DMS53 treated with DMSO at 0.1 percent for 48 hours (cell line): ENCODE measurements at regions not wholly inside any gene's neighbourhood (a gene's known extent, or its start where the extent isn't known, plus 50 kb on each side); places are given as distances from the start of the nearest gene placed in this dataset.

Experiments
- DNase-seq: peaks from one replicate; lab custom pipeline; 2025; ENCODE audit not compliant: unreplicated experiment; lab: John Stamatoyannopoulos, UW

GRCh38 chr9:89721176-89721700 is 116.4 kb downstream of the GADD45G start:
- no peak for DNase-seq

- no peak for DNase-seq
These were observed 117.2 kb downstream of the GADD45G start for GRCh38 chr9:89721971-89722530.

- no peak for DNase-seq
These were observed 117.9 kb downstream of the GADD45G start for GRCh38 chr9:89722712-89723111.

- DNase-seq: no peak
These were observed 118.8 kb downstream of the GADD45G start for GRCh38 chr9:89723469-89724100.

GRCh38 chr9:89724659-89725058 is 119.8 kb downstream of the GADD45G start:
- DNase-seq: no peak

GRCh38 chr9:89725271-89725670 is 120.5 kb downstream of the GADD45G start:
- no peak for DNase-seq

GRCh38 chr9:89729954-89730530 is 125.2 kb downstream of the GADD45G start:
- no peak for DNase-seq

GRCh38 chr9:89730715-89731114 is 125.9 kb downstream of the GADD45G start:
- DNase-seq: peak; percentile 95

- peak; percentile 35 for DNase-seq
These were observed 126.7 kb downstream of the GADD45G start for GRCh38 chr9:89731262-89732182.

GRCh38 chr9:89732295-89732938 is 127.6 kb downstream of the GADD45G start:
- peak; percentile 63 for DNase-seq

GRCh38 chr9:89732939-89733324 is 128.1 kb downstream of the GADD45G start:
- no peak for DNase-seq

- no peak for DNase-seq
These were observed 129.8 kb downstream of the GADD45G start for GRCh38 chr9:89734600-89735041.

- no peak for DNase-seq
These were observed 133.5 kb downstream of the GADD45G start for GRCh38 chr9:89738137-89738932.

- DNase-seq: no peak
These were observed 134.7 kb downstream of the GADD45G start for GRCh38 chr9:89739511-89739910.

GRCh38 chr9:89739916-89740315 is 135.1 kb downstream of the GADD45G start:
- DNase-seq: no peak

- no peak for DNase-seq
These were observed 135.9 kb downstream of the GADD45G start for GRCh38 chr9:89740722-89741121.

GRCh38 chr9:89742660-89743059 is 137.8 kb downstream of the GADD45G start:
- no peak for DNase-seq

GRCh38 chr9:89743216-89743572 is 138.4 kb downstream of the GADD45G start:
- no peak for DNase-seq

- DNase-seq: no peak
These were observed 138.9 kb downstream of the GADD45G start for GRCh38 chr9:89743573-89744254.

GRCh38 chr9:89744255-89744648 is 139.4 kb downstream of the GADD45G start:
- no peak for DNase-seq
